H1 (cell line): ENCODE measurements at regions not wholly inside any gene's neighbourhood (a gene's known extent, or its start where the extent isn't known, plus 50 kb on each side); places are given as distances from the start of the nearest gene placed in this dataset.

Experiments
- CBX5 ChIP-seq: fragments of 300-800, 300-1000 bp; sonication (generic); IDR thresholded peaks from 2 replicates; pipeline ENCODE4 v1.7.1; 2016; ENCODE audit warnings: antibody characterized with exemption, low read length, low read depth
- HDAC2 ChIP-seq, 2 experiments: fragments of 300-600 bp in 1 of 2; sonication (generic) in 1 of 2; IDR thresholded peaks; 2 replicates each; pipeline ENCODE4 v1.6.1; 2011 to 2012; ENCODE audit warnings: low read depth in 2 of 2, low read length in 2 of 2, mild to moderate bottlenecking in 2 of 2, moderate library complexity in 2 of 2, borderline replicate concordance in 1 of 2, inconsistent platforms in 1 of 2
- KDM5A ChIP-seq: fragments of 200-600 bp; IDR thresholded peaks from 2 replicates; pipeline ENCODE4 v1.7.1; 2012; ENCODE audit warnings: mild to moderate bottlenecking, low read length, inconsistent platforms, mixed read lengths
- POU5F1 ChIP-seq: IDR thresholded peaks from 2 replicates; pipeline ENCODE4 v1.6.1; 2011; ENCODE audit warnings: low read depth, mild to moderate bottlenecking, low read length, moderate library complexity
- SP4 ChIP-seq: IDR thresholded peaks from 2 replicates; pipeline ENCODE4 v1.6.1; 2012; ENCODE audit warnings: low read length, inconsistent platforms
- SRF ChIP-seq: IDR thresholded peaks from 2 replicates; pipeline ENCODE4 v1.6.1; 2011; ENCODE audit warnings: mild to moderate bottlenecking, low read depth, low read length, moderate library complexity
- ZNF274 ChIP-seq: IDR thresholded peaks from 2 replicates; pipeline ENCODE4 v1.7.0; 2012; ENCODE audit warnings: low read length, borderline replicate concordance; ENCODE audit errors: extremely low read depth

GRCh38 chr6:44538131-44538806 lies 150.8 kb downstream of the CDC5L start (continued):
- TF ChIP-seq HDAC2 (IDR thresholded peaks at IDR 0.05; ENCODE audit: borderline replicate concordance in 1 of 2, low read depth in 2 of 2, low read length in 2 of 2), result no peak
- no peak for TF ChIP-seq SP4
- TF ChIP-seq SRF, result no peak
- TF ChIP-seq POU5F1, result no peak
- TF ChIP-seq KDM5A, result no peak
- TF ChIP-seq ZNF274, result no peak
- TF ChIP-seq CBX5, result no peak
